HG03439 (cell line): ENCODE measurements at regions not wholly inside any gene's neighbourhood (a gene's known extent, or its start where the extent isn't known, plus 50 kb on each side); places are given as distances from the start of the nearest gene placed in this dataset.
"Not testable (repeated sequence)": the region's sequence is repeated elsewhere in the genome, so short reads cannot be mapped to it uniquely, and the experiment has no call there.

Source experiments
- ATAC-seq: cut with Tn5 transposase; IDR thresholded peaks from one replicate; pipeline ENCODE4 v1.9.1; 2021; ENCODE audit warnings: mild to moderate bottlenecking, moderate library complexity; ENCODE audit not compliant: unreplicated experiment

- ATAC-seq: no peak
Observed at GRCh38 chr1:229907884-229908638, 159.0 kb upstream of the GALNT2 start.

GRCh38 chr1:229908689-229909088 lies 158.3 kb upstream of the GALNT2 start:
- ATAC-seq: no peak

GRCh38 chr1:229913489-229913888 lies 153.5 kb upstream of the GALNT2 start:
- no peak for ATAC-seq

GRCh38 chr1:229919488-229919887 lies 147.6 kb upstream of the GALNT2 start:
- not testable (repeated sequence) for ATAC-seq

GRCh38 chr1:229920683-229921082 lies 146.4 kb upstream of the GALNT2 start:
- no peak for ATAC-seq

- no peak for ATAC-seq
Observed at GRCh38 chr1:229922249-229922648, 144.8 kb upstream of the GALNT2 start.

GRCh38 chr1:229924639-229925038 lies 142.4 kb upstream of the GALNT2 start:
- no peak for ATAC-seq

GRCh38 chr1:229928767-229929166 lies 138.3 kb upstream of the GALNT2 start:
- ATAC-seq: no peak

GRCh38 chr1:229931751-229932150 lies 135.3 kb upstream of the GALNT2 start:
- not testable (repeated sequence) for ATAC-seq

- not testable (repeated sequence) for ATAC-seq
Observed at GRCh38 chr1:229935157-229935556, 131.9 kb upstream of the GALNT2 start.

- ATAC-seq: no peak
Observed at GRCh38 chr1:229938551-229938950, 128.5 kb upstream of the GALNT2 start.

- no peak for ATAC-seq
Observed at GRCh38 chr1:229940684-229941083, 126.4 kb upstream of the GALNT2 start.

GRCh38 chr1:229941160-229941559 lies 125.9 kb upstream of the GALNT2 start:
- ATAC-seq: no peak

GRCh38 chr1:229941831-229942230 lies 125.2 kb upstream of the GALNT2 start:
- ATAC-seq: no peak

- no peak for ATAC-seq
Observed at GRCh38 chr1:229942501-229942900, 124.5 kb upstream of the GALNT2 start.

- ATAC-seq: no peak
Observed at GRCh38 chr1:229943148-229943714, 123.8 kb upstream of the GALNT2 start.

- no peak for ATAC-seq
Observed at GRCh38 chr1:229943988-229944743, 122.9 kb upstream of the GALNT2 start.

GRCh38 chr1:229945795-229946194 lies 121.2 kb upstream of the GALNT2 start:
- no peak for ATAC-seq

GRCh38 chr1:229947968-229948367 lies 119.1 kb upstream of the GALNT2 start:
- ATAC-seq: no peak

GRCh38 chr1:229948438-229948837 lies 118.6 kb upstream of the GALNT2 start:
- no peak for ATAC-seq

GRCh38 chr1:229949500-229949899 lies 117.5 kb upstream of the GALNT2 start:
- no peak for ATAC-seq

- no peak for ATAC-seq
Observed at GRCh38 chr1:229950020-229950419, 117.0 kb upstream of the GALNT2 start.
